Stomach (tissue), 4 donors: ENCODE measurements at regions not wholly inside any gene's neighbourhood (a gene's known extent, or its start where the extent isn't known, plus 50 kb on each side); places are given as distances from the start of the nearest gene placed in this dataset.
"Not testable (repeated sequence)": the region's sequence is repeated elsewhere in the genome, so short reads cannot be mapped to it uniquely, and the experiment has no call there.

ENCODE experiments used
- CTCF ChIP-seq, 7 experiments: fragments of 450-650 bp in 4 of 7; fragments of 200-600 bp in 3 of 7; sonication (generic) in 3 of 7; IDR thresholded peaks; one replicate each; pipeline ENCODE4 v1.5.1; 2016 to 2019; ENCODE audit warnings: antibody characterized with exemption in 7 of 7, control low read depth in 2 of 7, mild to moderate bottlenecking in 1 of 7
- EP300 ChIP-seq: sonication (generic); formaldehyde crosslinking; IDR thresholded peaks from one replicate; pipeline ENCODE4 v1.6.1; 2017; ENCODE audit warnings: antibody characterized with exemption
- POLR2A ChIP-seq, 4 donors: fragments of 450-650 bp; IDR thresholded peaks; one replicate each; pipeline ENCODE4 v1.6.1; 2016; ENCODE audit warnings: antibody characterized with exemption in 4 of 4, control low read depth in 2 of 4, mild to moderate bottlenecking in 1 of 4, moderate library complexity in 1 of 4
- POLR2AphosphoS5 ChIP-seq, 3 donors: sonication (generic); formaldehyde crosslinking; IDR thresholded peaks; one replicate each; pipeline ENCODE4 v1.6.1; 2016; ENCODE audit warnings: antibody characterized with exemption in 3 of 3

GRCh38 chr5:107721241-107721640 is 50.5 kb upstream of the EFNA5 start:
- TF ChIP-seq POLR2A (IDR thresholded peaks at IDR 0.05); POLR2AphosphoS5 (IDR thresholded peaks at IDR 0.05); EP300; CTCF (IDR thresholded peaks at IDR 0.05): not testable (repeated sequence)
